Stimulated activated naive CD4-positive, alpha-beta T cell (primary cell): ENCODE measurements at regions not wholly inside any gene's neighbourhood (a gene's known extent, or its start where the extent isn't known, plus 50 kb on each side); places are given as distances from the start of the nearest gene placed in this dataset.
"Not testable (repeated sequence)": the region's sequence is repeated elsewhere in the genome, so short reads cannot be mapped to it uniquely, and the experiment has no call there.

ENCODE experiments used
- DNase-seq, 6 experiments: peaks; one replicate each; lab custom pipeline; 2025; lab: John Stamatoyannopoulos, UW

DNA sequence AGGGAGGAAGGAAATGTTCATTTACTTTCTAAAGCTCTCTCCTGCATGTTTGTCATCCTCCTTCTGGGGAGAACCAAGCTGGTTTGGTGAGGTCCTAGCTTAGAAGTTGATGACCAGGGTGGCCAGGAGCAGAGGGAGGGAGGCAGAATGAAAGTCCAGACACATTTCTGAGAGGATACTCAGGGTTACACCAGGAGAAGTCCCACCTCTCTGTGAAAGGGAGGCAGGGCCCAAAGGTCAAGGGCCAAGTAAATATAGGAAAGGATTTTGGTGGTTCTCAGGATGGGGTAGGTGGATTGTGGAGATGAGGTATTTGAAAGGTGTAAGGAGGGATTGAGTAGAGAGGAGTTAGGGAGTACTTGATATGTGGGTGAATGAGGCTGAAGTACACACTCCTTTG is 58.0 kb upstream of the FBXO11 start:
- DNase-seq, result no peak

- no peak for DNase-seq
Measured at GRCh38 chr2:47964722-47965434, 58.6 kb upstream of the FBXO11 start.

DNA sequence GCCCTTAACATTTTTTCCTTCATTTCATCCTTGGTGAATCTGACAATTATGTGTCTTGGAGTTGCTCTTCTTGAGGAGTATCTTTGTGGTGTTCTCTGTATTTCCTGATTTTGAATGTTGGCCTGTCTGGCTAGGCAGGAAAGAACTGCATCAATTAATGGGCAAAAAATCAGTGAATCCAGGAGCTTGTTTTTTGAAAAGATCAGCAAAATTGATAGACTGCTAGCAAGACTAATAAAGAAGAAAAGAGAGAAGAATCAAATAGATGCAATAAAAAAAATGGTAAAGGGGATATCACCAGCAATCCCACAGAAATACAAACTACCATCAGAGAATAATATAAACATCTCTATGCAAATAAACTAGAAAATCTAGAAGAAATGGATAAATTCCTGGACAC is 70.4 kb upstream of the FBXO11 start:
- DNase-seq, result not testable (repeated sequence)

- DNase-seq, result no peak
Measured at GRCh38 chr2:47984041-47984440, 77.7 kb upstream of the FBXO11 start.

- DNase-seq, result no peak
Measured at GRCh38 chr2:47990503-47990902, 84.2 kb upstream of the FBXO11 start.

DNA sequence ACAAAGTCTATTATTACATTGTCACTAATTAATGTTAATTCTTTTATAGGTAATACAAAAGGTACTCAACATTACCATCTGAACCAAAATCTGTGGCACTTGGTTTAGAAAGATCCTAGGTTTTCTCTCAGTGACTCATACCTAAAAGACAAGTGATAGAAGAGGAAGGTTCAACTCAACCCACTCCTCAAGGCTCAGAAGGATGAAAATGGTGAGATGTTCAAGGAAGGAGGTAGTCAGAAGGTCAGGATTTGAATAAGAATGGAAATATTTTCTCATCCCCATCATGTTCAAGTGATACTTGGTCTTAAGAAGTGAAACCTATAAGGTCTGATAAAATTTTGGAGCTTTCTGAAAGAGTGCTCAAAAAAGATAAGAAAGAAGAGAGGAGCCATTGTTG is 86.4 kb upstream of the FBXO11 start:
- DNase-seq, result no peak

- DNase-seq, result no peak
Measured at GRCh38 chr2:47996808-47997207, 90.5 kb upstream of the FBXO11 start.

DNA sequence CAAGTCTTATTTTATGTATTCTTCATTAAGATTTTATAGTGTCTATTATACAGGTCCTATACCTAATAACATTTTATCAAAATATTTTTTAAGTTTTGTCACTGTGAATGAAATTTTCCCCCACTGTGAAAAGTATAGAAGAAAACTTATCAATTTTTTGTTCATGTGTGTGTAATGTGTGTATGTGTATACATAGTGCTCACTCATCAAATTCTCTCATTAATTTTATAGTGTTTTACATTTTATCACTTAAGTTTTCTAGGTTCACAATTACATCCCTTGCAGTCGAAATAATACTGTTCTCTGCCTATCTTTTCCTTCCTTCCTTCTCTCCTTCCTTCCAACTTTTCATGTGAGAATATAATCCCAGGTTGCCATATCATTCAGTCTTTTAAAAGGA is 93.2 kb upstream of the FBXO11 start:
- DNase-seq, result no peak

GRCh38 chr2:48001498-48001897 is 95.2 kb upstream of the FBXO11 start:
- no peak for DNase-seq

DNA sequence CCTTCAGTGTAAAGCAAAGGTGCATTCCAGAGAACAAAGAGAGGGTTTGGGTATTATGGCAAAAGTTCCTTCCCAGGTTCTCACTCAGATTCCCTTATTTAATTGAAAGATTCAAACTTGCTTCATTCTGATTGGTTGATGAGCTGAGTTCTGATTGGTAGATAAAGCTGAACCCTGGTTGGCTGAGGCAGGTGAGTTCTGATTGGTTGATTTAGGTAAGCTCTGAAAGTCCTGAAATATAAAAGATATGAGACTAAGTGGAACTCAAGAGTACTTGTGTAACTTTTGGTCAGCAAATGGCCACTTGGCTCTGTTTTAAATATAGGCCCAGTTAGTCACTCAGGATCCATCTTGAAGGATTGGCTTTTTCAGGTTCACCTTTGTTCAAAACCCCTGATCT is 99.8 kb upstream of the FBXO11 start:
- no peak for DNase-seq

GRCh38 chr2:48007699-48008268 is 101.5 kb upstream of the FBXO11 start:
- DNase-seq, result no peak

GRCh38 chr2:48009256-48009655 is 103.0 kb upstream of the FBXO11 start:
- no peak for DNase-seq

DNA sequence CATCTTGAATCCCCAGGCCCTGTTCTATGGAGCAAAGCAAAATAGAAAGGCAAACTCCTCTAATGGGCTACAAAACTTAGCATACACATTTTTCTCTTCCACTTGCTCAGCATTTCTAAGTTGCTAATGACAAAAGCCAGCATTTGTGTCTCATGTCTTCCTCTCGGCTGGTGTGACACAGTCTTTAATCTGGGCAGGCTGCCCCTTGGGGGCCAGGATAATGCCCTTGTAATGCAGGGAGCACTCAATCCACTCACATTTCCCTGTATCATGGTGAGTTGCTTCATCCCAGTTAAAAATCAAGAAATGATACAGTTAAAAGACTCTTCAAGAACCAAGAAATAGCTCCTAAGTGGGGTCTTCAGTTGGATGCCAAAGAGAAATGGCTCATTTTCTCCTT is 109.1 kb upstream of the FBXO11 start:
- no peak for DNase-seq

DNA sequence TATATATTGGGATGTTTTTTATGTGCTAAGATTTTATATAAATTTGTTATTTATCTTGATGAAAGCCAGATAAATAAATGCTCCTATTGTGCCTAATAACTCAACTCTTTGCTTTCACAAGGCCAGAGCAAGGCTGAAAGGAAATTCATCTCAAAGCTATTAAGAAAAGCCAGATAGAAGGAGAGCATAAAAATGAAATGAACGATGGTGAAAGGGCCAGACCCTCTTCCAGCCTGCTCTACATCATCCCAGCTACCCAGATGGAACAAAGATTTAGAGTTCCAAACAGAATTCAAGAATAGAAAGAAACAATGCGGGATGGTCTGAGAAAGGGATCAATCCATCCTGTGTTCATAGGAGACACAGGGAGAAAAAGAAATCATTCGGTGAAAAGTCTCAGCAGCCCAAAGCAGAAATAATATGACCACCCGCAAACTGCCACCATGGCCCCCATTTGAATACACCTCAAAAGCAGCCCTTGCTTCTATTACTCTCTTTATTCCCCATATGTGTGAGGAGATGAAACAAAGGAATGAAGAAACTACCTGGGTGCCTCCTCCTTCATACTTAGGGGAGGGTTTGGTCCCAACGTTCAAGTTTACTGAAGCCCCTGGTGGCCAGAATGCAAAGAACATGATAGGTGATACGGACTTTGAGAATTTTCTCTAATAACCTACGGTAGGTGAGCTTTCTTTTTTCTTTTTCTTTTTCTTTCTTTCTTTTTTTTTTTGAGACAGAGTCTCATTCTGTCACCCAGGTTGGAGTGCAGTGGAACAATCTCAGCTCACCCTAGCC is 110.1 kb upstream of the FBXO11 start:
- peak in 2 of 6 experiments; percentile 6 for DNase-seq

- no peak for DNase-seq
Measured at GRCh38 chr2:48017136-48017535, 110.8 kb upstream of the FBXO11 start.

GRCh38 chr2:48018480-48018879 is 112.2 kb upstream of the FBXO11 start:
- no peak for DNase-seq

DNA sequence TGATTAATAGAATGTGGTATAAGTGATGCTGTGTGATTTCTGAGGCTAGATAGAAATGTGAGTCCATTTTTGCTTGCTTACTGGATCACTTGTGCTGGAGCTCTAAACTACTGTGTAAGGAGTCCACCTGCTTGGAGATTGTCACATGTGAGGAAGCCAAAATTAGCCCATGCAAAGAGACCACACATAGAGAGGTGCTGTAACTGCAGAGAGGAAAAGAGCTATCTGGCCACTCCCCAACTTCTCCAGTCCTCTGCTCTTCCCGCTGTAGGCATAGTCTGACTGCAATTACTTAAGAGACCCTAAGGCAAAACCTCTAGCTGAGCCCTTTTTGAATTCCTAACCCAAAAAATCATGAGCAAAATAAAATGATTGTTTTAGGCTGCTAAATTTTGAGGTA is 120.6 kb upstream of the FBXO11 start:
- no peak for DNase-seq

DNA sequence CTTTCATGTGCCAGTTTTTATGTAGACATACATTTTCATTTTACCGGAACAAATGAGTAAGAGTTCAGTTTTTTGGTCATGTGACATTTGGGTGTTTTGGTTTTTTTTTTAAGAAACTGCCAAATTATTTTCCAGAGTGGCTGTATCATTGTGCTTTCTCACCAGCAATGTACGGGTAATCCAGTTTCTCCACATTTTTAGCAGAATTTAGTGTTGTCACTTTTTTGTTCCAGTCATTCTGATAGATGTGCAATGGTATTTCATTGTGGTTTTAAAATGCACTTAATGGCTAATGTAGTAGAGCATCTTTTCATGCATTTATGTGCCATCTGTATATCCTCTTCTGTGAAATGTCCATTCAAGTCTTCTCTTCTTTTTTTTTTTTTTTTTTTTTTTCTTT is 126.5 kb upstream of the FBXO11 start:
- DNase-seq, result no peak

DNA sequence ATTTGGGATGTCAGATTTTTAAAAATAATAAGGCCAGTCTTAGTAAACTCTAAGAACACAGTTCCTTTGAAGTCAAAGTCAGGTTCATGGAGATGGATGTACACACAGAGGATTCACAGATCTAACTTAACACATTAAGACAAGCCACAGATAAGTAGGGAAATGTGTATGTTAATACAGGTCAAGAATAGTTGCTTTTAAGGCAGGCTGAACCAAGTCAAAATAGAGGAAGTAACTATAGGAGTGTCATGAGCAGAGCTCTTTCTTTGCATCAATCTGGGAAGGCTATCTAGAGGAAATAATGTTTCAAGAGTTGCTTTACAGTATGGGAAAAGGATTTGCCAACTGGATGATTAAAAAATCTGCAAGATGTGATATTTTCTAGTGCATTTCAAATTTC is 128.0 kb upstream of the FBXO11 start:
- no peak for DNase-seq

- DNase-seq, result no peak
Measured at GRCh38 chr2:48036312-48036711, 130.0 kb upstream of the FBXO11 start.

- DNase-seq, result no peak
Measured at GRCh38 chr2:48039209-48039990, 133.1 kb upstream of the FBXO11 start.

DNA sequence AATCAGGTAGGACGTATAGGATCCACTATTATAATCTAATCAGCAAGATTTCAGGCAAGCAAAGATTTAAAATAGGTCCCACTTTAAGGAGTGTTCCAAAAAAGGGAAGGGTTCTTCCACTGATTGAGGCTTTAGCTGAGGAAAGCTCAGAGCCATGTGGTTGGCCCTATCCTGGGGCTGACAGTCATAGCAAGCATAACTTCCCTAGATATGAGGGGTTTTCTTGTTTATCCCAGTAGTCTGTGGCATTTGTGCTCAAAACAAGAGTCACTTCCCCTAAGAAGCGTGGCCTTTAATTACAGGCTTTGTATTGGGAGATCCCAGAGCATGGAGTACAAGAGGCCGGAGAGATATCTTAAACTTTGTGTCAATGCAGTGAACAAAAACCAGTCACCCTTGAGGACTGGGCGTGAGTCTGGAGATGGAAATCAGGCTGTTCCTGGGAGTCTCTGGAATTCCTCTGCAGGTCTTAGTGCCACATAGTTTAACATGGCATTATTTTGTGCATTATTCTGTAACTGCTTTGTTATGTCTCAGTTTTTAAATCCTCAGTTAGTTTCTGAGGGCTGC is 136.9 kb upstream of the FBXO11 start:
- no peak for DNase-seq
